ENCODE measurements at regions not wholly inside any gene's neighbourhood (a gene's known extent, or its start where the extent isn't known, plus 50 kb on each side); places are given as distances from the start of the nearest gene placed in this dataset.

- TF ChIP-seq CTCF (conservative IDR thresholded peaks at IDR 0.05; ENCODE audit: low read depth, low read length): no peak
- H3K4me3 ChIP-seq (ENCODE audit: low read depth, low read length): no peak overlapping the region
- no peak for DNase-seq (ENCODE audit: low read depth)
These were observed 124.1 kb downstream of the RBM43 start for GRCh38 chr2:151137526-151137925.

GRCh38 chr2:151120011-151120410 is 141.7 kb downstream of the RBM43 start:
- H3K4me3 ChIP-seq (ENCODE audit: low read depth, low read length): no peak overlapping the region
- TF ChIP-seq CTCF (conservative IDR thresholded peaks at IDR 0.05; ENCODE audit: low read depth, low read length): no peak
- DNase-seq (ENCODE audit: low read depth): no peak

- TF ChIP-seq CTCF (conservative IDR thresholded peaks at IDR 0.05; ENCODE audit: low read depth, low read length): no peak
- DNase-seq (ENCODE audit: low read depth): no peak
- H3K4me3 ChIP-seq (ENCODE audit: low read depth, low read length): no peak overlapping the region
These were observed 142.3 kb downstream of the RBM43 start for GRCh38 chr2:151119374-151119773.

GRCh38 chr2:151118269-151118668 is 143.4 kb downstream of the RBM43 start:
- no peak overlapping the region for H3K4me3 ChIP-seq (ENCODE audit: low read depth, low read length)
- DNase-seq (ENCODE audit: low read depth): no peak
- TF ChIP-seq CTCF (conservative IDR thresholded peaks at IDR 0.05; ENCODE audit: low read depth, low read length): no peak

GRCh38 chr2:151114874-151115273 is 146.8 kb downstream of the RBM43 start:
- DNase-seq (ENCODE audit: low read depth): peak; percentile 30
- no peak for TF ChIP-seq CTCF (conservative IDR thresholded peaks at IDR 0.05; ENCODE audit: low read depth, low read length)
- no peak overlapping the region for H3K4me3 ChIP-seq (ENCODE audit: low read depth, low read length)

- TF ChIP-seq CTCF (conservative IDR thresholded peaks at IDR 0.05; ENCODE audit: low read depth, low read length): no peak
- DNase-seq (ENCODE audit: low read depth): no peak
- H3K4me3 ChIP-seq (ENCODE audit: low read depth, low read length): no peak overlapping the region
These were observed 148.3 kb downstream of the RBM43 start for GRCh38 chr2:151113318-151113717.

- H3K4me3 ChIP-seq (ENCODE audit: low read depth, low read length): no peak overlapping the region
- peak; percentile 79 for DNase-seq (ENCODE audit: low read depth)
- no peak for TF ChIP-seq CTCF (conservative IDR thresholded peaks at IDR 0.05; ENCODE audit: low read depth, low read length)
These were observed 149.9 kb downstream of the RBM43 start for GRCh38 chr2:151111599-151112278.
